ENCODE measurements at regions not wholly inside any gene's neighbourhood (a gene's known extent, or its start where the extent isn't known, plus 50 kb on each side); places are given as distances from the start of the nearest gene placed in this dataset.

DNA sequence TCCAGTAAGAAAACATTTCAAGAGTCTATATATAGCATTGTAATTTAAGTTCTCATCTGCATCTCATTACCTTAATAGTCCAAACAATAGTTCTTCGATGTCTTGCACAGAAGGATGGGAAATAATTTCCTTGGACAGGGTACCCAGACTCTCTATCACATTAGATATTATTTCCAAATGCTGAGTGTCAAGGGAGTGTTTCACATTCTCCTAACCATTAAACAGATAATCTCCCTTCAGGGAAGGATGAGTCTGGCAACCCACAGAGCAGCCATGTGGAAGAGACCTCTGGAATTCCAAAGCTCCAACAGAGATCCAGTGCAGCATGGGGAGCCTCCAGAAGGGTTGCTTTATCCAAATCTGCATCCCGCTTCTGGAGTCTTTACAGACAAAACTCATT lies 89.6 kb downstream of the FZD1 start:
- Histone ChIP-seq H3K4me3 (no peak overlapping the region), H3K9me3 (no peaks in the 10 kb centered on the region), H3K27me3 (no peaks in the 10 kb centered on the region), H3K27ac (no peak overlapping the region), H3K4me1 (no peaks in the 10 kb centered on the region), H3K36me3 (no peaks in the 10 kb centered on the region)
- whole genome bisulfite sequencing, 2 donors: 66 to 67% methylated on average over 2 of the region's 2 CpGs
- no peak for DNase-seq
- intact Hi-C loops (cut with DNase I): no loop called here
- TF ChIP-seq POLR2A (IDR thresholded peaks at IDR 0.05) (no peak), POLR2AphosphoS5 (IDR thresholded peaks at IDR 0.05) (no peak), EP300 (IDR thresholded peaks at IDR 0.05) (no peak)
- TF ChIP-seq, protein P1, sequence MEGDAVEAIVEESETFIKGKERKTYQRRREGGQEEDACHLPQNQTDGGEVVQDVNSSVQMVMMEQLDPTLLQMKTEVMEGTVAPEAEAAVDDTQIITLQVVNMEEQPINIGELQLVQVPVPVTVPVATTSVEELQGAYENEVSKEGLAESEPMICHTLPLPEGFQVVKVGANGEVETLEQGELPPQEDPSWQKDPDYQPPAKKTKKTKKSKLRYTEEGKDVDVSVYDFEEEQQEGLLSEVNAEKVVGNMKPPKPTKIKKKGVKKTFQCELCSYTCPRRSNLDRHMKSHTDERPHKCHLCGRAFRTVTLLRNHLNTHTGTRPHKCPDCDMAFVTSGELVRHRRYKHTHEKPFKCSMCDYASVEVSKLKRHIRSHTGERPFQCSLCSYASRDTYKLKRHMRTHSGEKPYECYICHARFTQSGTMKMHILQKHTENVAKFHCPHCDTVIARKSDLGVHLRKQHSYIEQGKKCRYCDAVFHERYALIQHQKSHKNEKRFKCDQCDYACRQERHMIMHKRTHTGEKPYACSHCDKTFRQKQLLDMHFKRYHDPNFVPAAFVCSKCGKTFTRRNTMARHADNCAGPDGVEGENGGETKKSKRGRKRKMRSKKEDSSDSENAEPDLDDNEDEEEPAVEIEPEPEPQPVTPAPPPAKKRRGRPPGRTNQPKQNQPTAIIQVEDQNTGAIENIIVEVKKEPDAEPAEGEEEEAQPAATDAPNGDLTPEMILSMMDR (IDR thresholded peaks at IDR 0.05): no peak

DNA sequence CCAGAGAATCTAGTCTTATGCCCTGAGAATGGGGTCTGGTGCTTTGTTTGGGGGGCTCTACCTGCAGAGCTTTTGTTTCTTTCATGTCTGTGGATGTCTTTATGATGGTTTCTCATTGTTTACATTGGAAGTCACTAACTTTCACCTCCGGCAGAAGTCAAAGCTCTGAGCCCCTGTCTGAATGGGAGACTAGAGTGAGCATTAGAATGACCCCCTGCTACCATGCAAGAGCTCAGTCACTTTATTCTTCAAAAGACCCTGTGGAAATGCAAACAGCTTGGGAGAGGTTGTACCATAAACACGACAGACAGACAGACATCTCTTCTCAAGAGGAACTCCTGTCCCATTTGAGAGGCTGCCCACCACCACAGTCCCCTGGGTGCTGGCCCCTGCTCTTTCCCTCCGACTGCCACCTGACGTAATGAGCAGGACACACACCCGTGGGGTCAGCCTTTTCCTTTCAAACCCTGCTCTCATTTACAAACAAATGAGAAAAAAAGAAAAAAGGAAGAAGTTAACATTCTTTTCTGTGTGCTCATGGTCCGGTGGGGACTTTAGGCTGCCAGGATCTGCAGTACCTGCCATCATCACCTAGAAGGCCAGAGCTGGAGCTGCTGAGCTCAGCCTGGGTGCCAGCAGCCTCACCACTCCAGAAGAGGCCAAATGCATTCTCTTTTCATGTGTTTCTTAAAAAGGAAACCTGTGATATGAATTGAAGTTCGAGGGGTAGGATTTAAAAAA lies 91.6 kb downstream of the FZD1 start:
- intact Hi-C loops (cut with DNase I): no loop called here
- Histone ChIP-seq H3K4me1 (no peaks in the 10 kb centered on the region), H3K4me3 (no peak overlapping the region), H3K9me3 (no peaks in the 10 kb centered on the region), H3K27ac (no peak overlapping the region), H3K36me3 (no peaks in the 10 kb centered on the region), H3K27me3 (no peaks in the 10 kb centered on the region)
- 49 to 66% methylated on average over 7 of the region's 7 CpGs for WGBS, 2 donors
- DNase-seq: no peak
- TF ChIP-seq, protein P1 (IDR thresholded peaks at IDR 0.05): no peak
- TF ChIP-seq POLR2AphosphoS5 (IDR thresholded peaks at IDR 0.05) (no peak), EP300 (IDR thresholded peaks at IDR 0.05) (no peak), POLR2A (IDR thresholded peaks at IDR 0.05) (no peak)

DNA sequence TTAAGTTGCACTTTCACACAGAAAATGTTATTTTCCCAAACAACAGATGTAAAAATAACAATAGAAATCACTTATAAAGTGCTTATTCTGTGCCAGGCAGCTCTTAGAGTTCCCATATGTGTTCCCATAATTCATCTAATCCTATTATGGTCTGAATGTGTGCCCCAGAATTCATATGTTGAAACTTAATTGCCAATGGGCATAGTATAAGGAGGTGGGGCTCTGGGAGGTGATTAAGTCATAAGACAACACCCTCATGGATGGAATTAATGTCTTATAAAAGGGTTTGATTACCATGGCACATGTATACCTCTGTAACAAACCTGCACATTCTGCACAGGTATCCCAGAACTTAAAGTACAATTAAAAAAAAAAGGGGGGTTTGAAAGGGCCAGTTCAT lies 92.7 kb downstream of the FZD1 start:
- intact Hi-C loops (cut with DNase I): no loop called here

DNA sequence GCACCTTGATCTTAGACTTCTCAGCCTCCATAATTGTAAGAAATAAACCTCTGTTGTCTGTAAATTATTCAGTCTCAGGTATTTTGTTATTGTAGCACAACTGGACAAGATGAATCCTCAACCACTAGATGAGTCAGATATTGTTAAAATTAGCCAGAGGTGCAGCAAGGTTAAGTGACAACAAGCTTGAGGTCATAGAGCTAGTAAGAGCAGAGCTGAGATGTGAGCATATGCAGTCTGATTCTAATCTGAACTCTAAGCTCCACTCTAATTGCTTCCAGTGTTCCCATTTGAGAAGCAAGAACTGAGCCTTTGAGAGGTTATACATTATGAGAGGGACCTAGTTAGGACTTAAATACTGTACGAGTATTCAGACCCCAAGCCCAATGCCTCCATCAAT lies 93.1 kb downstream of the FZD1 start:
- no peak for DNase-seq
- WGBS, 2 donors: 69 to 78% methylated on average over 1 of the region's 1 CpG
- no peaks in the 10 kb centered on the region for H3K27me3 ChIP-seq
- H3K4me3 ChIP-seq: no peak overlapping the region
- TF ChIP-seq, protein P1 (IDR thresholded peaks at IDR 0.05): no peak
- TF ChIP-seq EP300 (IDR thresholded peaks at IDR 0.05) (no peak), POLR2AphosphoS5 (IDR thresholded peaks at IDR 0.05) (no peak), POLR2A (IDR thresholded peaks at IDR 0.05) (no peak)
- intact Hi-C loops (cut with DNase I): no loop called here
- H3K4me1 ChIP-seq: no peaks in the 10 kb centered on the region
- no peaks in the 10 kb centered on the region for H3K36me3 ChIP-seq
- no peaks in the 10 kb centered on the region for H3K9me3 ChIP-seq
- no peak overlapping the region for H3K27ac ChIP-seq

More for the DNA sequence above, 92.7 kb downstream of the FZD1 start:
- H3K4me1 ChIP-seq: no peaks in the 10 kb centered on the region
- no peaks in the 10 kb centered on the region for H3K36me3 ChIP-seq
- H3K9me3 ChIP-seq: no peaks in the 10 kb centered on the region
- H3K4me3 ChIP-seq: no peak overlapping the region
- no peak for TF ChIP-seq EP300 (IDR thresholded peaks at IDR 0.05)
- no peak for TF ChIP-seq POLR2A (IDR thresholded peaks at IDR 0.05)
- TF ChIP-seq, protein P1 (IDR thresholded peaks at IDR 0.05): no peak
- TF ChIP-seq POLR2AphosphoS5 (IDR thresholded peaks at IDR 0.05): no peak
- no peak for DNase-seq
- no peak overlapping the region for H3K27ac ChIP-seq
- H3K27me3 ChIP-seq: no peaks in the 10 kb centered on the region

DNA sequence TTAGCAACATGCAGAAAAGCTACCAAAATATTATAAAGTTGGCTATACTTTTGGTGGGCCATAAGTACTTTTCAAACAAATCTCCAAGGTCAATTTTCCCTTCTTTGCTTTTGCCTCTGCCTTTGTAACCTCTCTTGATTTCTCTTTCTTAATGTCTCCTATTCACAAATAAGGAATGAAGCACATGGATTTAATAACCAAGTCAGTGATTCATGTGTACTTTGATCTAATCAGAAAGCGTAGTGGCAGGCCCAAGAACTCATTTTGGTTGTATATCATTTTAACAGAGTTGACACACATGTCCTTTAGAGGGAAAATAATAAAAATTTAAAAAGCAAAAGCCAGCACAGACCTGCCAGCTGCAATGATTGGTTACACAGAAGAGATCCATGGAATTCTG lies 93.7 kb downstream of the FZD1 start:
- no peak for TF ChIP-seq EP300 (IDR thresholded peaks at IDR 0.05)
- no peak for TF ChIP-seq POLR2AphosphoS5 (IDR thresholded peaks at IDR 0.05)
- H3K36me3 ChIP-seq: no peaks in the 10 kb centered on the region
- WGBS, 2 donors: 52 to 70% methylated on average over 1 of the region's 1 CpG
- no peaks in the 10 kb centered on the region for H3K27me3 ChIP-seq
- intact Hi-C loops (cut with DNase I): no loop called here
- no peak overlapping the region for H3K4me3 ChIP-seq
- no peak for DNase-seq
- H3K27ac ChIP-seq: no peak overlapping the region
- no peaks in the 10 kb centered on the region for H3K4me1 ChIP-seq
- no peaks in the 10 kb centered on the region for H3K9me3 ChIP-seq
